ENCODE measurements at regions not wholly inside any gene's neighbourhood (a gene's known extent, or its start where the extent isn't known, plus 50 kb on each side); places are given as distances from the start of the nearest gene placed in this dataset.

GRCh38 chr2:5121642-5122041 lies 570.5 kb upstream of the SOX11 start:
- TF ChIP-seq CTCF (IDR thresholded peaks at IDR 0.05): peak; percentile 39
- no peak for TF ChIP-seq EZH2phosphoT487 (IDR thresholded peaks at IDR 0.05)
- no peak for TF ChIP-seq EZH2 (IDR thresholded peaks at IDR 0.05)

All from neural progenitor cell (in vitro differentiated cells).